ENCODE measurements at regions not wholly inside any gene's neighbourhood (a gene's known extent, or its start where the extent isn't known, plus 50 kb on each side); places are given as distances from the start of the nearest gene placed in this dataset.

DNA sequence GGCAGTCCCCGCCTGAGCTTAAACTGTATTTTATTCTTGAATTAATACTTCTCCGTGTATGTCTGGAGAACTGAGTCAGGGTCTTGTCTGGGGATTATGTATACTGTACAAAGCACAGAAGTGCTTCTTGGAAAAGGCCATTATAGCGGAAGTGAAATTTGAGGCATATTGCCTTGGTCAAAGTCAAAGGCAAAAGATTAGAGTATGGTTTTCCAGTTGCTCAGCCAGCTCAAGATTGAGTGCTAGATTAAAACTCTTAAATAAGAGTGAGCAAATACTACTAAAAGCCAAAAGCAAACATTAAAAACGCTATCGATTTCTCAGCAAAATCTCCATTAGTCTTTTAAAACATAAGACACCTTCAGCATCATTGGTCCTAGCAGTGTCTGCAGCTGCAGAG is 207.7 kb upstream of the MAN1A1 start:
- TF ChIP-seq CREB1 (CRISPR knock-in tag; IDR thresholded peaks at IDR 0.05; ENCODE audit: low read depth), result no peak
- TF ChIP-seq ZNF114 (CRISPR knock-in tag; IDR thresholded peaks at IDR 0.05), result no peak
- no peak for TF ChIP-seq NANOG (IDR thresholded peaks at IDR 0.05; ENCODE audit: borderline replicate concordance)
- TF ChIP-seq, protein P1, sequence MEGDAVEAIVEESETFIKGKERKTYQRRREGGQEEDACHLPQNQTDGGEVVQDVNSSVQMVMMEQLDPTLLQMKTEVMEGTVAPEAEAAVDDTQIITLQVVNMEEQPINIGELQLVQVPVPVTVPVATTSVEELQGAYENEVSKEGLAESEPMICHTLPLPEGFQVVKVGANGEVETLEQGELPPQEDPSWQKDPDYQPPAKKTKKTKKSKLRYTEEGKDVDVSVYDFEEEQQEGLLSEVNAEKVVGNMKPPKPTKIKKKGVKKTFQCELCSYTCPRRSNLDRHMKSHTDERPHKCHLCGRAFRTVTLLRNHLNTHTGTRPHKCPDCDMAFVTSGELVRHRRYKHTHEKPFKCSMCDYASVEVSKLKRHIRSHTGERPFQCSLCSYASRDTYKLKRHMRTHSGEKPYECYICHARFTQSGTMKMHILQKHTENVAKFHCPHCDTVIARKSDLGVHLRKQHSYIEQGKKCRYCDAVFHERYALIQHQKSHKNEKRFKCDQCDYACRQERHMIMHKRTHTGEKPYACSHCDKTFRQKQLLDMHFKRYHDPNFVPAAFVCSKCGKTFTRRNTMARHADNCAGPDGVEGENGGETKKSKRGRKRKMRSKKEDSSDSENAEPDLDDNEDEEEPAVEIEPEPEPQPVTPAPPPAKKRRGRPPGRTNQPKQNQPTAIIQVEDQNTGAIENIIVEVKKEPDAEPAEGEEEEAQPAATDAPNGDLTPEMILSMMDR (conservative IDR thresholded peaks at IDR 0.05; ENCODE audit: low read depth in 2 of 2), result no peak
- TF ChIP-seq ZNF331 (CRISPR knock-in tag; IDR thresholded peaks at IDR 0.05; ENCODE audit: low read depth), result no peak
- no peak for TF ChIP-seq EZH2 (IDR thresholded peaks at IDR 0.05; ENCODE audit: low read depth, unreplicated experiment)
- no peak for TF ChIP-seq EZH2phosphoT487 (IDR thresholded peaks at IDR 0.05; ENCODE audit: unreplicated experiment)
- no peak for TF ChIP-seq STAT1 (IDR thresholded peaks at IDR 0.05; ENCODE audit: unreplicated experiment)
- TF ChIP-seq, protein P2, sequence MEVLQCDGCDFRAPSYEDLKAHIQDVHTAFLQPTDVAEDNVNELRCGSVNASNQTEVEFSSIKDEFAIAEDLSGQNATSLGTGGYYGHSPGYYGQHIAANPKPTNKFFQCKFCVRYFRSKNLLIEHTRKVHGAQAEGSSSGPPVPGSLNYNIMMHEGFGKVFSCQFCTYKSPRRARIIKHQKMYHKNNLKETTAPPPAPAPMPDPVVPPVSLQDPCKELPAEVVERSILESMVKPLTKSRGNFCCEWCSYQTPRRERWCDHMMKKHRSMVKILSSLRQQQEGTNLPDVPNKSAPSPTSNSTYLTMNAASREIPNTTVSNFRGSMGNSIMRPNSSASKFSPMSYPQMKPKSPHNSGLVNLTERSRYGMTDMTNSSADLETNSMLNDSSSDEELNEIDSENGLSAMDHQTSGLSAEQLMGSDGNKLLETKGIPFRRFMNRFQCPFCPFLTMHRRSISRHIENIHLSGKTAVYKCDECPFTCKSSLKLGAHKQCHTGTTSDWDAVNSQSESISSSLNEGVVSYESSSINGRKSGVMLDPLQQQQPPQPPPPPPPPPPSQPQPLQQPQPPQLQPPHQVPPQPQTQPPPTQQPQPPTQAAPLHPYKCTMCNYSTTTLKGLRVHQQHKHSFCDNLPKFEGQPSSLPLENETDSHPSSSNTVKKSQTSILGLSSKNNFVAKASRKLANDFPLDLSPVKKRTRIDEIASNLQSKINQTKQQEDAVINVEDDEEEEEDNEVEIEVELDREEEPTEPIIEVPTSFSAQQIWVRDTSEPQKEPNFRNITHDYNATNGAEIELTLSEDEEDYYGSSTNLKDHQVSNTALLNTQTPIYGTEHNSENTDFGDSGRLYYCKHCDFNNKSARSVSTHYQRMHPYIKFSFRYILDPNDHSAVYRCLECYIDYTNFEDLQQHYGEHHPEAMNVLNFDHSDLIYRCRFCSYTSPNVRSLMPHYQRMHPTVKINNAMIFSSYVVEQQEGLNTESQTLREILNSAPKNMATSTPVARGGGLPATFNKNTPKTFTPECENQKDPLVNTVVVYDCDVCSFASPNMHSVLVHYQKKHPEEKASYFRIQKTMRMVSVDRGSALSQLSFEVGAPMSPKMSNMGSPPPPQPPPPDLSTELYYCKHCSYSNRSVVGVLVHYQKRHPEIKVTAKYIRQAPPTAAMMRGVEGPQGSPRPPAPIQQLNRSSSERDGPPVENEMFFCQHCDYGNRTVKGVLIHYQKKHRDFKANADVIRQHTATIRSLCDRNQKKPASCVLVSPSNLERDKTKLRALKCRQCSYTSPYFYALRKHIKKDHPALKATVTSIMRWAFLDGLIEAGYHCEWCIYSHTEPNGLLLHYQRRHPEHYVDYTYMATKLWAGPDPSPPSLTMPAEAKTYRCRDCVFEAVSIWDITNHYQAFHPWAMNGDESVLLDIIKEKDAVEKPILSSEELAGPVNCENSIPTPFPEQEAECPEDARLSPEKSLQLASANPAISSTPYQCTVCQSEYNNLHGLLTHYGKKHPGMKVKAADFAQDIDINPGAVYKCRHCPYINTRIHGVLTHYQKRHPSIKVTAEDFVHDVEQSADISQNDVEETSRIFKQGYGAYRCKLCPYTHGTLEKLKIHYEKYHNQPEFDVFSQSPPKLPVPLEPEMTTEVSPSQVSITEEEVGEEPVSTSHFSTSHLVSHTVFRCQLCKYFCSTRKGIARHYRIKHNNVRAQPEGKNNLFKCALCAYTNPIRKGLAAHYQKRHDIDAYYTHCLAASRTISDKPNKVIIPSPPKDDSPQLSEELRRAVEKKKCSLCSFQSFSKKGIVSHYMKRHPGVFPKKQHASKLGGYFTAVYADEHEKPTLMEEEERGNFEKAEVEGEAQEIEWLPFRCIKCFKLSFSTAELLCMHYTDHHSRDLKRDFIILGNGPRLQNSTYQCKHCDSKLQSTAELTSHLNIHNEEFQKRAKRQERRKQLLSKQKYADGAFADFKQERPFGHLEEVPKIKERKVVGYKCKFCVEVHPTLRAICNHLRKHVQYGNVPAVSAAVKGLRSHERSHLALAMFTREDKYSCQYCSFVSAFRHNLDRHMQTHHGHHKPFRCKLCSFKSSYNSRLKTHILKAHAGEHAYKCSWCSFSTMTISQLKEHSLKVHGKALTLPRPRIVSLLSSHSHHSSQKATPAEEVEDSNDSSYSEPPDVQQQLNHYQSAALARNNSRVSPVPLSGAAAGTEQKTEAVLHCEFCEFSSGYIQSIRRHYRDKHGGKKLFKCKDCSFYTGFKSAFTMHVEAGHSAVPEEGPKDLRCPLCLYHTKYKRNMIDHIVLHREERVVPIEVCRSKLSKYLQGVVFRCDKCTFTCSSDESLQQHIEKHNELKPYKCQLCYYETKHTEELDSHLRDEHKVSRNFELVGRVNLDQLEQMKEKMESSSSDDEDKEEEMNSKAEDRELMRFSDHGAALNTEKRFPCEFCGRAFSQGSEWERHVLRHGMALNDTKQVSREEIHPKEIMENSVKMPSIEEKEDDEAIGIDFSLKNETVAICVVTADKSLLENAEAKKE (CRISPR knock-in tag; IDR thresholded peaks at IDR 0.05), result no peak
- TF ChIP-seq, protein P3, sequence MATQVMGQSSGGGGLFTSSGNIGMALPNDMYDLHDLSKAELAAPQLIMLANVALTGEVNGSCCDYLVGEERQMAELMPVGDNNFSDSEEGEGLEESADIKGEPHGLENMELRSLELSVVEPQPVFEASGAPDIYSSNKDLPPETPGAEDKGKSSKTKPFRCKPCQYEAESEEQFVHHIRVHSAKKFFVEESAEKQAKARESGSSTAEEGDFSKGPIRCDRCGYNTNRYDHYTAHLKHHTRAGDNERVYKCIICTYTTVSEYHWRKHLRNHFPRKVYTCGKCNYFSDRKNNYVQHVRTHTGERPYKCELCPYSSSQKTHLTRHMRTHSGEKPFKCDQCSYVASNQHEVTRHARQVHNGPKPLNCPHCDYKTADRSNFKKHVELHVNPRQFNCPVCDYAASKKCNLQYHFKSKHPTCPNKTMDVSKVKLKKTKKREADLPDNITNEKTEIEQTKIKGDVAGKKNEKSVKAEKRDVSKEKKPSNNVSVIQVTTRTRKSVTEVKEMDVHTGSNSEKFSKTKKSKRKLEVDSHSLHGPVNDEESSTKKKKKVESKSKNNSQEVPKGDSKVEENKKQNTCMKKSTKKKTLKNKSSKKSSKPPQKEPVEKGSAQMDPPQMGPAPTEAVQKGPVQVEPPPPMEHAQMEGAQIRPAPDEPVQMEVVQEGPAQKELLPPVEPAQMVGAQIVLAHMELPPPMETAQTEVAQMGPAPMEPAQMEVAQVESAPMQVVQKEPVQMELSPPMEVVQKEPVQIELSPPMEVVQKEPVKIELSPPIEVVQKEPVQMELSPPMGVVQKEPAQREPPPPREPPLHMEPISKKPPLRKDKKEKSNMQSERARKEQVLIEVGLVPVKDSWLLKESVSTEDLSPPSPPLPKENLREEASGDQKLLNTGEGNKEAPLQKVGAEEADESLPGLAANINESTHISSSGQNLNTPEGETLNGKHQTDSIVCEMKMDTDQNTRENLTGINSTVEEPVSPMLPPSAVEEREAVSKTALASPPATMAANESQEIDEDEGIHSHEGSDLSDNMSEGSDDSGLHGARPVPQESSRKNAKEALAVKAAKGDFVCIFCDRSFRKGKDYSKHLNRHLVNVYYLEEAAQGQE (IDR thresholded peaks at IDR 0.05; ENCODE audit: unreplicated experiment), result no peak
- TF ChIP-seq, protein P4, sequence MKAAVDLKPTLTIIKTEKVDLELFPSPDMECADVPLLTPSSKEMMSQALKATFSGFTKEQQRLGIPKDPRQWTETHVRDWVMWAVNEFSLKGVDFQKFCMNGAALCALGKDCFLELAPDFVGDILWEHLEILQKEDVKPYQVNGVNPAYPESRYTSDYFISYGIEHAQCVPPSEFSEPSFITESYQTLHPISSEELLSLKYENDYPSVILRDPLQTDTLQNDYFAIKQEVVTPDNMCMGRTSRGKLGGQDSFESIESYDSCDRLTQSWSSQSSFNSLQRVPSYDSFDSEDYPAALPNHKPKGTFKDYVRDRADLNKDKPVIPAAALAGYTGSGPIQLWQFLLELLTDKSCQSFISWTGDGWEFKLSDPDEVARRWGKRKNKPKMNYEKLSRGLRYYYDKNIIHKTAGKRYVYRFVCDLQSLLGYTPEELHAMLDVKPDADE (IDR thresholded peaks at IDR 0.05), result no peak
- no peak for TF ChIP-seq POLR2AphosphoS5 (IDR thresholded peaks at IDR 0.05; ENCODE audit: low read depth)
- TF ChIP-seq JUNB (IDR thresholded peaks at IDR 0.05; ENCODE audit: unreplicated experiment), result no peak
- no peaks in the 10 kb centered on the region for H3K4me1 Mint-ChIP-seq
- Histone ChIP-seq H3K27ac (ENCODE audit: low read depth) (no peak overlapping the region), H3K36me3 (ENCODE audit: insufficient read depth) (peaks cover 4% of the 10 kb centered on the region; the same call in 1 of the 2 replicates), H3K4me3 (no peak overlapping the region), H2AFZ (no peak overlapping the region), H4K20me1 (replicated peaks; ENCODE audit: insufficient read depth) (no peaks in the 10 kb centered on the region), H3K9me2 (ENCODE audit: insufficient read depth) (peaks cover 3% of the 10 kb centered on the region; the same call in 1 of the 2 replicates), H3K4me1 (ENCODE audit: insufficient read depth) (no peaks in the 10 kb centered on the region), H3K4me2 (no peak overlapping the region), H3K79me2 (replicated peaks; ENCODE audit: insufficient read depth) (no peaks in the 10 kb centered on the region), H3K27me3 (ENCODE audit: insufficient read depth) (no peaks in the 10 kb centered on the region), H3F3A (replicated peaks; ENCODE audit: low read depth) (no peaks in the 10 kb centered on the region)
- no peak overlapping the region for H3K4me3 Mint-ChIP-seq
- no peak for DNase-seq (ENCODE audit: low spot score)
- peaks cover 17% of the 10 kb centered on the region for H3K9me3 Mint-ChIP-seq
- no peaks in the 10 kb centered on the region for H3K27me3 Mint-ChIP-seq (ENCODE audit: insufficient read depth, low read depth, poor library complexity)
- ATAC-seq, result no peak
- H3K36me3 Mint-ChIP-seq (ENCODE audit: low read depth), result peaks cover 14% of the 10 kb centered on the region
- H3K27ac Mint-ChIP-seq, result no peak overlapping the region
